ENCODE measurements at regions not wholly inside any gene's neighbourhood (a gene's known extent, or its start where the extent isn't known, plus 50 kb on each side); places are given as distances from the start of the nearest gene placed in this dataset.

DNA sequence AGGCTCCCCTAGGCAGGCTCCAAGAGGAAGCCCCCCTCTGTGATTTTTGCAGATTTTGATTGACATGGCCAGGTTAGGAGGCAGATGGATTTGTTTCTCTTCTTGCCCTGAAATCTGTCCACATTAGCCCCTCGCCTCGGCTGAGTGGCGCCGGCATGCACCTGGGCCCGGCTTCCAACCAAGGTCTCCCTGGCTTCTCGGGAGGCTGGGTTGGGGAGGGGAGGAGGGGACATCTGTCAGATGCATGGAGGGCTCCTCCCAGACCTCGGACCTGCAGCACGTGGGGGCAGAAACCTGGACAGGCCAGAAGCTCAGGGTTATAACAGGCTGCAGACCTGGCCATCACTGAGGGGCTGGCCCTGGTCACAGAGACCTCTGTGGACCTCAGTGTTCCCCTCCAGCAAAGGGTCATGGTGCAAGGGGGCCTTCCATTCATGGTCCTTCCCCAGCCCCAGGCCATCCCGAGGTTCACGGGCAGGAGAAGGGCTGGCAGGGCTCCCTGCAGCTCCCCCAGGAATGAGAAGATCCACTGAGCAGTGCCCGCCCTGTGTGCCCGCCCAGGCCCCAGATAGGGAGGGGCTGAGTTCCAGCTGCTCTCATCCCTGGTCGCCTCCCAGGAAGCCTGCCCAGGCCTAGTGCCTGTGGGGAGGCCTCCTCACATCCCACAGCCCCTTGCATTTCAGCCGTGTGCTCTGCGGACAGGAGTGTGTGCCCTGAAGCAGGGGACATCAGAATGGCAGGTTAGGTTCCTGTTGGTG lies 747.8 kb downstream of the BRD1 start:
- no peak overlapping the region for H3K4me3 ChIP-seq (ENCODE audit: low read depth, low read length)
- TF ChIP-seq, protein P1, sequence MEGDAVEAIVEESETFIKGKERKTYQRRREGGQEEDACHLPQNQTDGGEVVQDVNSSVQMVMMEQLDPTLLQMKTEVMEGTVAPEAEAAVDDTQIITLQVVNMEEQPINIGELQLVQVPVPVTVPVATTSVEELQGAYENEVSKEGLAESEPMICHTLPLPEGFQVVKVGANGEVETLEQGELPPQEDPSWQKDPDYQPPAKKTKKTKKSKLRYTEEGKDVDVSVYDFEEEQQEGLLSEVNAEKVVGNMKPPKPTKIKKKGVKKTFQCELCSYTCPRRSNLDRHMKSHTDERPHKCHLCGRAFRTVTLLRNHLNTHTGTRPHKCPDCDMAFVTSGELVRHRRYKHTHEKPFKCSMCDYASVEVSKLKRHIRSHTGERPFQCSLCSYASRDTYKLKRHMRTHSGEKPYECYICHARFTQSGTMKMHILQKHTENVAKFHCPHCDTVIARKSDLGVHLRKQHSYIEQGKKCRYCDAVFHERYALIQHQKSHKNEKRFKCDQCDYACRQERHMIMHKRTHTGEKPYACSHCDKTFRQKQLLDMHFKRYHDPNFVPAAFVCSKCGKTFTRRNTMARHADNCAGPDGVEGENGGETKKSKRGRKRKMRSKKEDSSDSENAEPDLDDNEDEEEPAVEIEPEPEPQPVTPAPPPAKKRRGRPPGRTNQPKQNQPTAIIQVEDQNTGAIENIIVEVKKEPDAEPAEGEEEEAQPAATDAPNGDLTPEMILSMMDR (conservative IDR thresholded peaks at IDR 0.05; ENCODE audit: low read depth, low read length), result no peak
- DNase-seq (ENCODE audit: low read depth), result no peak

DNA sequence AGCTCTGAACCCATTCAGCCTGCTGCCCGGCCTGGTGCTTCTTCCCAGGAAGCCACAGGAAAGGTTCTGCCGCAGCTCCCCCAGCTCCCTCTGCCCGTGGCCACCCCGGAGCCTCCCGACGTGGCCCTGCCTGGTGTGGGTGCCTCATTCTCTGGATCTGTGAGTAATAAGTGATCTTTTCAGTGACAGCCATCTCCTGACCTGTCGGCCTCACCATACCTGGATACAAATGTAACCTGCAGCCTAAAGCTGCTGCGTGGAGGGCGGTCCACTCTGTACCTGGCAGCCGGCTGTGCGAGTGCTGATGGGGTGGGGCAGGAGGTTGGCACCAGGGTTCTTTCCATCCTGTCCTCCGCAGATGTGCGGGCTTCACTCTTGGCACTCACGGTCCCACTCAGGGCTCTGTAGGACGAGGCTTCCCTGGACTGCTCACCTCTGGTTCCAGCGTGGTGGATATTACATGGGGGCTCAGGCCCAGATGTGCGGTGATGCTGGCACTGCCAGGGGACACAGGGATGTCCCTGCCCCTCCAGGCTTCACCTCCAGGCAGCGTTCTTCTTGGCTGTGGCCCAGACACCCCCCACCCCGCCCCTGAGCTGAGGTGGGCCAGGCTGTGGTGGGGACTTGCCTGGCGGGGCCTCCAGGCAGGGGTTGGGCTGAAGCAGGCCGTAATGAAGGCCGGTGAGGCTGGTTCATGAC lies 748.5 kb downstream of the BRD1 start:
- no peak for DNase-seq (ENCODE audit: low read depth)
- no peak overlapping the region for H3K4me3 ChIP-seq (ENCODE audit: low read depth, low read length)
- TF ChIP-seq, protein P1 (conservative IDR thresholded peaks at IDR 0.05; ENCODE audit: low read depth, low read length), result no peak

DNA sequence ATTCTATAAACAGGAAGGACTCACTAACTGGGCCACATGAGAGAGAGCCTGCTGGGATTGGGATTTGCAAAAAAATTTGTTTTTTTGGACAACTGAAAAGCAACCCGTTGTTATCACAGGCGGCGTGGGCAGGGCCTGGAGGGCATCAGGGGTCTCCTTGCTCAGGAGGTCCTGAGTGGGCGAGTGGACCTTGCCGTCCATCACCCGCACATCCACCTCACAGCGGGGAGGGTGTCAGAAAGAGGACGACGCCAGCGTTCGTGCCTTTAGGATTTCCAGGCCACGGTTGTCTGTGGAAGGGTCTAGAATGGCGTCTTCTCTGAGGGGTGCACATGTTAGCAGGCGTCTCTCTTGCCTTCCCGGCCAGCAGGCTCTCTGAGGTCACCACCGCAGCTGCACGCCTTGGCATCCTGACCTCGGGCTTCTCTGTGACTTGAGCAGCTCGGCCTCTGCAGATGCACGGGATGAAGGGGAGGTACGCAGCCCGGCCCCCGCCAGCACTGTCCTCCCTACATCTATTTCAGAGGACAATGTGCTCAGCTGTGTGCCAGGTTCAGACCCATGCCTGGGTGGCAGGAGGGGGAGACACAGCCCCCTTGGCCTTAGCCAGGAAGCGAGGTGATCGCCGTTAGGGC lies 749.5 kb downstream of the BRD1 start:
- no peak for DNase-seq (ENCODE audit: low read depth)
- no peak overlapping the region for H3K4me3 ChIP-seq (ENCODE audit: low read depth, low read length)
- TF ChIP-seq, protein P1 (conservative IDR thresholded peaks at IDR 0.05; ENCODE audit: low read depth, low read length), result no peak

DNA sequence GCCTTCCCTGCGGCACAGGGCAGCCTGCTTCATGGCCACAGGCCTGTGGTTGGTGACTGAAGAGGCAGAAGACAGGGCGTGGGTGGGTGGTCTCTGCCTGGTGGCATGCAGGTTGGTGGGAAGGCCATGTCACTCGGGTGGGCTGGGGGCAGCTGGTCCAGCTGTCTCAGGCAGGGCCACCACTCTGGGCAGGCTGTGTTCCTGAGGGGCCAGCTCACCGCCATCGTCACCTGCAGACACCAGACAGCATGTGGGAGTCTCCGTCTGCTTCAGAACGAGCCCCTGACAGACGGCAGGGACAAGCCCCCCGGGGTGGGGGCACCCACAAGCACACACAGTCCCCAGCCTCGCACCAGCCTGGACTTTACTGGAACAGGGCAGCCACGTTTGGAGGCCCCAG lies 750.1 kb downstream of the BRD1 start:
- H3K4me3 ChIP-seq (ENCODE audit: low read depth, low read length), result no peak overlapping the region
- no peak for DNase-seq (ENCODE audit: low read depth)
- TF ChIP-seq, protein P1 (conservative IDR thresholded peaks at IDR 0.05; ENCODE audit: low read depth, low read length), result no peak

DNA sequence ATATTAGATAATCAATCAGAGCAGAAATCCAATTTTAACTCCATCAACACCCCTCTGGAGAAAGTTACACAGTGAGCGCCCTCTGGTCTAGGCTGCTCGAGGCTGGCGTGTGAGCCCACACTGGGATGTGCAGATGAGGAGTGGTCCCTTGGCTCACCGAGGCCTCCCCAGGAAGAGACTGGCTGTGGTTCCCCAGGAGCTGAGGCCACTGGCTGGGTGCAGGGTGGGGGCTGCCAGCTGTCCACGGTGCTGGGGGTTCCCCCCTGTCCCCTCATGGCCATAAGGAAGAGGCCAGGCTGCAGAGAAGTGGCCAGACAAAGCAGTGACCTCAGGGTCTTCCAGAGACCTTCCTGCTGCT lies 750.7 kb downstream of the BRD1 start:
- no peak for DNase-seq (ENCODE audit: low read depth)
- TF ChIP-seq, protein P1 (conservative IDR thresholded peaks at IDR 0.05; ENCODE audit: low read depth, low read length), result no peak
- no peak overlapping the region for H3K4me3 ChIP-seq (ENCODE audit: low read depth, low read length)

DNA sequence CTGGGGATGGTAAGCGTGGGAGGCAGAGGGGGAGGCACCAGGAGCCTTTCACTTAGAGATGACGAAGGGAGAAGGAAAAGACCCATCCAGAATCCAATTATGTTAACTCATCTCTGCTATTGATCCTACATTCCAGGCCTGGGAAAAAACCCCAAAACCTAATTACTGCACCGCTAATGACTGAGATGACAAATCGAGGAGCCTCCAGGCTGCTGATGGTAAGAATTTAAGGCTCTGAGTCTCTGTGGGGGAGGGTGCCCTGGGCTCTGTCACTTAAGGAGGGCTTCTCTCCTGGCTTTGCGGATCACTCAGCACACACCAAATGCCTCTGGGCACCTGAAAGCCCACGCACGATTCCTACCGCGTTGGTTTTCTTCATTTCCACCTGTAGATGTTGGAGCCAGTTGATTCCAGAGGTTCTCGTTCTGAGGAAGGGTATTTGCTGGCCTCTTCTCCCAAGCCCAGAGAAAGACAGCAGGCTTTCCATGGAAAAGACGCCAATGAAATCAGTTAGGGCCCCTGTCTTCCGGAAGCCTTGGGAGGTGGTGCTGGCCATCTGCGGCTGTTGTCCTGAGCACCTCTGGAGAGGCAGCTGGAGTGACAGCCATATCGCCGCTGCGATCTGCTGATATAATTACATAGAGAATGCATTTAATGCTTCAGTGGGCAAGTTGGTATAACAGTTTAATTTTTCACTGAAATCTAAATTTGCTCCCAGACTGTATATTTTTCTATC lies 751.2 kb downstream of the BRD1 start:
- TF ChIP-seq, protein P1 (conservative IDR thresholded peaks at IDR 0.05; ENCODE audit: low read depth, low read length), result no peak
- H3K4me3 ChIP-seq (ENCODE audit: low read depth, low read length), result no peak overlapping the region
- no peak for DNase-seq (ENCODE audit: low read depth)
